Natural killer cell (primary cell): ENCODE measurements at regions not wholly inside any gene's neighbourhood (a gene's known extent, or its start where the extent isn't known, plus 50 kb on each side); places are given as distances from the start of the nearest gene placed in this dataset.

Source experiments
- ATAC-seq, 3 donors: fragments of 150-1000 bp in 2 of 3; fragments of 200-7000 bp in 1 of 3; cut with Tn5 transposase; 1 replicate in 1 of 3; 2 replicates in 2 of 3; pipeline ENCODE4 v1.10.0; 2021; ENCODE audit warnings: mild to moderate bottlenecking in 2 of 3, moderate library complexity in 2 of 3
- DNase-seq, 2 donors: peaks; one replicate each; pipeline versions ENCODE4 v3.0.0 to v3.0.0-alpha.2; 2013 to 2021; ENCODE audit warnings: mixed read lengths in 1 of 2
- H3K27ac ChIP-seq: one replicate; pipeline ENCODE4 v1.5.1; 2013; ENCODE audit warnings: mild to moderate bottlenecking, low read length
- H3K27me3 ChIP-seq: one replicate; pipeline ENCODE4 v1.6.1; 2013; ENCODE audit warnings: low read length; ENCODE audit not compliant: control insufficient read depth, insufficient read depth
- H3K36me3 ChIP-seq: one replicate; pipeline ENCODE4 v1.6.1; 2013; ENCODE audit warnings: low read length; ENCODE audit not compliant: control insufficient read depth, insufficient read depth
- H3K4me1 ChIP-seq: one replicate; pipeline ENCODE4 v1.6.1; 2013; ENCODE audit warnings: low read length; ENCODE audit not compliant: control insufficient read depth, insufficient read depth
- H3K4me3 ChIP-seq: one replicate; pipeline ENCODE4 v1.5.1; 2013; ENCODE audit warnings: low read length
- H3K9me3 ChIP-seq: one replicate; pipeline ENCODE4 v1.6.1; 2013; ENCODE audit warnings: low read length; ENCODE audit not compliant: control insufficient read depth, insufficient read depth
- H3K27ac Mint-ChIP-seq, 2 donors: one replicate each; pipeline ENCODE4 v1.8.0; 2022; ENCODE audit warnings: mild to moderate bottlenecking in 2 of 2, mixed read lengths in 2 of 2, moderate library complexity in 1 of 2
- H3K27me3 Mint-ChIP-seq, 2 donors: one replicate each; pipeline ENCODE4 v1.8.0; 2022; ENCODE audit warnings: low read depth in 2 of 2, mixed read lengths in 2 of 2
- H3K36me3 Mint-ChIP-seq: one replicate; pipeline ENCODE4 v1.8.0; 2022; ENCODE audit warnings: mixed read lengths
- H3K4me1 Mint-ChIP-seq, 2 donors: one replicate each; pipeline ENCODE4 v1.8.0; 2022; ENCODE audit warnings: mixed read lengths in 2 of 2
- H3K4me3 Mint-ChIP-seq: one replicate; pipeline ENCODE4 v1.8.0; 2022; ENCODE audit warnings: mild to moderate bottlenecking, moderate library complexity, mixed read lengths
- H3K9me3 Mint-ChIP-seq, 2 donors: one replicate each; pipeline ENCODE4 v1.8.0; 2022; ENCODE audit warnings: mixed read lengths in 2 of 2
- WGBS: methylation state at CpG from one replicate; pipeline ENCODE4 v1.1.7; 2013; ENCODE audit warnings: missing lambda C conversion rate; ENCODE audit not compliant: insufficient coverage; 5-methylcytosine and 5-hydroxymethylcytosine counted together
- intact Hi-C: fragments of 100-400 bp; cut with micrococcal nuclease; formaldehyde crosslinking; loops from one replicate; pipeline ENCODE4 v1.14.2; 2022
- TF ChIP-seq, protein P1 (sequence below): fragments of 200-600 bp; IDR thresholded peaks from one replicate; pipeline ENCODE4 v1.8.0; 2022; ENCODE audit warnings: antibody characterized with exemption

DNA sequence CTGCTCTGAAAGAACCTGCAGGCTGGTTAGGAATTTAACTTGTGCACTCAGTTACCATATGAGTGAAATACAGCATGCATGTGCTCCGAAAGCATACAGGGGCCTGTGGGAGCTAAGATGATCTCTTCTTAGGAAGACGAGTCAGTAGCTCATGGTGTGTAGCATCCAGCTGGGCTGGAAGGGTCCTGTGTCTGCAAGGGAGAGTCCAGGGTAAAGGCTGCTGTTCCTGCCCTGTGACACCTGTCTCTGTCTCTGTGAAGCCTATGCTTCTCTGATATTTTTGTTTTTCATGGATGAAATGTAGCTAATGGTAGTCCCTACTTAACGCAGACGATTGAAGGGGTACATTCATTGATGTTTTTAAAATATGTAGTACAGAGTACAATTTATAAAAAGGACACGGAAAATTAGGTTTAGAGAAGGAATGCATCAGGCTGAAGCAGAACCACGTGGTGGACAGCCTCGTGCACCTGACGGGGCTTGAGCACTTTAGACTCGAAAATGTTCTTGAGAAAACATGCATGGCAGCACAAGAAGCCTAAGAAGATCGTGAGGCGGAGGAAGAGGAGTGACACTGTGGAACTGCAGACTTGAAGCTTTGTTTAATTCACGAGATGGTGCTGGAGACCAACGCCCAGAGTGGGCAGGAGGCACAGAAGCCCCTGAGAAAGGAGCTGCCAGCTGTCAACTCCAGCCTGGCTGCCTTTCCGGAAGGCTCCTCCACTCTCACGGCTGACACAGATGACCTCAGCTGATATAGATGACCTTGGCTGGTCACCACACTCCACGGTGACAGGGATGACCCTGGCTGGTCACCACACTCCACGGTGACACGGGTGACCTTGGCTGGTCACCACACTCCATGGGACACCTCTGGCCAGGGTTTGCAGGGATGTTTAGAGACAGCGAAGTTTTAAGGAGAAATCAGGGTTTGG is 110.6 kb downstream of the TMEM18 start:
- DNase-seq (no peak), ATAC-seq (no peak)
- Histone ChIP-seq H3K36me3 (no peaks in the 10 kb centered on the region), H3K4me1 (no peaks in the 10 kb centered on the region), H3K27me3 (peaks cover 4% of the 10 kb centered on the region), H3K9me3 (no peaks in the 10 kb centered on the region), H3K4me3 (no peak overlapping the region), H3K27ac (no peak overlapping the region)
- Mint-ChIP-seq H3K36me3 (no peaks in the 10 kb centered on the region), H3K27me3 (peaks cover 37 to 64% of the 10 kb centered on the region in 2 donors), H3K27ac (no peak overlapping the region), H3K9me3 (no peaks in the 10 kb centered on the region), H3K4me1 (peaks cover 5 to 7% of the 10 kb centered on the region in 2 donors), H3K4me3 (no peak overlapping the region)
- 83% methylated on average over 19 of the region's 19 CpGs for WGBS
- TF ChIP-seq, protein P1, sequence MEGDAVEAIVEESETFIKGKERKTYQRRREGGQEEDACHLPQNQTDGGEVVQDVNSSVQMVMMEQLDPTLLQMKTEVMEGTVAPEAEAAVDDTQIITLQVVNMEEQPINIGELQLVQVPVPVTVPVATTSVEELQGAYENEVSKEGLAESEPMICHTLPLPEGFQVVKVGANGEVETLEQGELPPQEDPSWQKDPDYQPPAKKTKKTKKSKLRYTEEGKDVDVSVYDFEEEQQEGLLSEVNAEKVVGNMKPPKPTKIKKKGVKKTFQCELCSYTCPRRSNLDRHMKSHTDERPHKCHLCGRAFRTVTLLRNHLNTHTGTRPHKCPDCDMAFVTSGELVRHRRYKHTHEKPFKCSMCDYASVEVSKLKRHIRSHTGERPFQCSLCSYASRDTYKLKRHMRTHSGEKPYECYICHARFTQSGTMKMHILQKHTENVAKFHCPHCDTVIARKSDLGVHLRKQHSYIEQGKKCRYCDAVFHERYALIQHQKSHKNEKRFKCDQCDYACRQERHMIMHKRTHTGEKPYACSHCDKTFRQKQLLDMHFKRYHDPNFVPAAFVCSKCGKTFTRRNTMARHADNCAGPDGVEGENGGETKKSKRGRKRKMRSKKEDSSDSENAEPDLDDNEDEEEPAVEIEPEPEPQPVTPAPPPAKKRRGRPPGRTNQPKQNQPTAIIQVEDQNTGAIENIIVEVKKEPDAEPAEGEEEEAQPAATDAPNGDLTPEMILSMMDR = no peak
- intact Hi-C loops = no loop called here

DNA sequence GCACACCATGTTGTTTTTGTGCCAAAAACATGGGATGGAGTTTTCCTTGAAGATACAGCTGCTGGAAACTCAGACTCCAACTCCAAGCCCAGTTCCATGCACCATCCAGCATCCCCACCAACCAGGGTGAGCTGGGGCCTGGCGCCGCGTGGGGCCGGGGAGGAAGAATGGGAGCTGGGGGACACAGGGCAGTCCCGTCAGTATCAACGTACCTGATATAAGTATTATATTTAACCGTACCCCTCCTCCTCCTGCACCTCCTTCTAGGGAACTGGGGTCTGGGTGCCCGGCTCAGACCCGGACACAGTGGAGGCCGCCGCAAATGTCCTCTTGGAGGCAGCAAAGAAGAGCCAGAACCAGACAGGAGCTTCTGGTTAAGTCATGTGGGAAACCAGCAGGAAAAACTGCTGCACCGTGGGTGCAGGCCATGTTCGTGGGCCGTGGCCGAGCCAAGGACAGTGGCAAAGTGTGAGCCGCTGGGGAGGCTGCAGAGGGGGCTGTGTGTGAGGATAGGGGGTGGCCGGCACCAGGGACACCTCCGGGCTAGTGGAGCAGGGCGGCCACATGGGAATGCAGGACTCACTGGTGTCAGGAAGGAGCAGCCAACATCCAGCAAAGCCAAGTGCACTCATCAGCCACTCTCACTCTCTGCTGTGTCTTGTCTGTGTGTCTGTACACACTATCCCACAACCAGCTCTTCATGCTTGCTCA is 112.6 kb downstream of the TMEM18 start:
- no peaks in the 10 kb centered on the region for H3K9me3 ChIP-seq
- peaks cover 7% of the 10 kb centered on the region for H3K27me3 ChIP-seq
- peaks cover 5 to 10% of the 10 kb centered on the region in 2 donors for H3K4me1 Mint-ChIP-seq
- H3K27ac ChIP-seq = no peak overlapping the region
- intact Hi-C loops = no loop called here
- no peaks in the 10 kb centered on the region for H3K36me3 Mint-ChIP-seq
- peaks cover 33 to 57% of the 10 kb centered on the region in 2 donors for H3K27me3 Mint-ChIP-seq
- TF ChIP-seq, protein P1 = no peak
- no peaks in the 10 kb centered on the region for H3K4me1 ChIP-seq
- H3K27ac Mint-ChIP-seq = no peak overlapping the region
- no peaks in the 10 kb centered on the region for H3K36me3 ChIP-seq
- no peaks in the 10 kb centered on the region for H3K9me3 Mint-ChIP-seq
- DNase-seq (no peak), ATAC-seq (no peak)
- no peak overlapping the region for H3K4me3 Mint-ChIP-seq
- no peak overlapping the region for H3K4me3 ChIP-seq
- WGBS = 87% methylated on average over 19 of the region's 19 CpGs

DNA sequence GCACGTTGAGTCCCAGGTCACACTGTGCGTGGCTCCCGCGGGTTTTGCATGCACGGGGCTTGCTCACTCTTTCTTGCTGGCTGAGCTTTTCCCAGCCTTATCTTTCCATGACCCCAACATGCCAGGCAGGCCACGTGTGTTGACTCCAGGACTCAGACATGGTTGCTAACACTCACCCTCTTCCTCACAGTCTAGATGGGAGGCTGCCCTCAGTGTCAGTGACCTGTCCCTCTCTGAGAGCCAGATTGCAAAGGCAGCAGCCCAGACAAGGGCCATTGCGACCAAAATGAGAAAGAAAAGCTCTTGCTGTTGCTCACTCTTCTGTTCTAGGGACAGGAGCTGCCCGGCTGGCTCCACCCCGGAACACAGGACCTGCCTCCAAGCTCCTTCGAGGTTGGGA is 113.7 kb downstream of the TMEM18 start:
- TF ChIP-seq, protein P1 = no peak
- peaks cover 34 to 57% of the 10 kb centered on the region in 2 donors for H3K27me3 Mint-ChIP-seq

More for the DNA sequence above, 113.7 kb downstream of the TMEM18 start:
- ATAC-seq (no peak), DNase-seq (no peak)
- Mint-ChIP-seq H3K9me3 (no peaks in the 10 kb centered on the region), H3K36me3 (no peaks in the 10 kb centered on the region), H3K27ac (no peak overlapping the region), H3K4me1 (peaks cover 5 to 10% of the 10 kb centered on the region in 2 donors), H3K4me3 (no peak overlapping the region)
- 91% methylated on average over 10 of the region's 10 CpGs for WGBS
- H3K4me3 ChIP-seq = no peak overlapping the region
- no peak overlapping the region for H3K27ac ChIP-seq
- H3K9me3 ChIP-seq = no peaks in the 10 kb centered on the region
- H3K27me3 ChIP-seq = peaks cover 7% of the 10 kb centered on the region
- intact Hi-C loops = no loop called here
- H3K4me1 ChIP-seq = no peaks in the 10 kb centered on the region
- no peaks in the 10 kb centered on the region for H3K36me3 ChIP-seq
